ENCODE measurements at regions not wholly inside any gene's neighbourhood (a gene's known extent, or its start where the extent isn't known, plus 50 kb on each side); places are given as distances from the start of the nearest gene placed in this dataset.

- peak; percentile 72 for DNase-seq (ENCODE audit: low spot score)
- in situ Hi-C loops (cut with MboI; ENCODE audit: low sequenced_read_pairs, unreplicated experiment): loop anchor here (10.0 kb wide), 2 partner anchors 267 to 377 kb away; partner anchors contain the start of genes CASP3 and PRIMPOL
- TF ChIP-seq CTCF (IDR thresholded peaks at IDR 0.05; ENCODE audit: borderline replicate concordance, control extremely low read depth, extremely low read depth, insufficient read depth, missing control alignments): no peak
Measured at GRCh38 chr4:184267673-184268583, 50.3 kb upstream of the ENPP6 start.
